BJ (cell line): ENCODE measurements at regions not wholly inside any gene's neighbourhood (a gene's known extent, or its start where the extent isn't known, plus 50 kb on each side); places are given as distances from the start of the nearest gene placed in this dataset.

ENCODE experiments used
- CTCF ChIA-PET: fragments of 350-600 bp; formaldehyde crosslinking; extraction: SDS; loops from one replicate; lab custom pipeline; 2021; ENCODE audit warnings: antibody characterized with exemption, inconsistent platforms; lab: Yijun Ruan, JAX
- POLR2A ChIA-PET: fragments of 300-600 bp; sonication (Branson Sonifier 250); formaldehyde crosslinking; extraction: SDS; loops from one replicate; lab custom pipeline; 2021; ENCODE audit warnings: antibody characterized with exemption; lab: Charles Lee
- DNase-seq: peaks from one replicate; pipeline ENCODE4 v3.0.0-alpha.2; 2011; ENCODE audit warnings: low read depth
- H3K27me3 ChIP-seq: 2 replicates; pipeline ENCODE4 v1.6.0; 2011; ENCODE audit warnings: low read length; ENCODE audit not compliant: control insufficient read depth, insufficient read depth
- H3K36me3 ChIP-seq: 2 replicates; pipeline ENCODE4 v1.5.1; 2011; ENCODE audit warnings: low read length; ENCODE audit not compliant: control insufficient read depth, insufficient read depth
- H3K4me3 ChIP-seq: 2 replicates; pipeline ENCODE4 v1.5.1; 2011; ENCODE audit warnings: low read depth, mild to moderate bottlenecking, control low read depth, low read length
- CTCF ChIP-seq: IDR thresholded peaks from 2 replicates; pipeline ENCODE4 v1.5.1; 2011; ENCODE audit warnings: low read depth, mild to moderate bottlenecking, control low read depth, inconsistent platforms, low read length, moderate library complexity; ENCODE audit not compliant: insufficient read depth

- POLR2A ChIA-PET = no interaction called here
- CTCF ChIA-PET = interaction anchor here (1.1 kb wide), 1 partner anchor 268 kb away, joined by 3 read pairs; no protein-coding TSS in a partner anchor
- no peak overlapping the region for H3K4me3 ChIP-seq
- no peak for DNase-seq
- H3K36me3 ChIP-seq = no peaks in the 10 kb centered on the region
- no peaks in the 10 kb centered on the region for H3K27me3 ChIP-seq
- TF ChIP-seq CTCF = no peak
Observed at GRCh38 chr6:44036196-44036595, 91.1 kb downstream of the MRPL14 start.

- Histone ChIP-seq H3K27me3 (no peaks in the 10 kb centered on the region), H3K4me3 (no peak overlapping the region), H3K36me3 (no peaks in the 10 kb centered on the region)
- TF ChIP-seq CTCF = no peak
- no peak for DNase-seq
- ChIA-PET CTCF (interaction anchor here (1.1 kb wide), 1 partner anchor 267 kb away, joined by 3 read pairs; no protein-coding TSS in a partner anchor), POLR2A (no interaction called here)
Observed at GRCh38 chr6:44035621-44036020, 91.6 kb downstream of the MRPL14 start.

- no peak for DNase-seq
- no peaks in the 10 kb centered on the region for H3K36me3 ChIP-seq
- no peak for TF ChIP-seq CTCF
- no peak overlapping the region for H3K4me3 ChIP-seq
- no peaks in the 10 kb centered on the region for H3K27me3 ChIP-seq
- CTCF ChIA-PET = interaction anchor here (1.1 kb wide), 1 partner anchor 266 kb away, joined by 3 read pairs; no protein-coding TSS in a partner anchor
- POLR2A ChIA-PET = no interaction called here
Observed at GRCh38 chr6:44034931-44035345, 92.3 kb downstream of the MRPL14 start.

GRCh38 chr6:44034391-44034861 lies 92.8 kb downstream of the MRPL14 start:
- POLR2A ChIA-PET = no interaction called here
- no peak for DNase-seq

More at GRCh38 chr6:44034391-44034861, 92.8 kb downstream of the MRPL14 start:
- CTCF ChIA-PET = interaction anchor here (1.0 kb wide), 1 partner anchor 265 kb away, joined by 3 read pairs; no protein-coding TSS in a partner anchor
- Histone ChIP-seq H3K27me3 (no peaks in the 10 kb centered on the region), H3K36me3 (no peaks in the 10 kb centered on the region), H3K4me3 (no peak overlapping the region)
- no peak for TF ChIP-seq CTCF
